HCT116 (cell line): ENCODE measurements at regions not wholly inside any gene's neighbourhood (a gene's known extent, or its start where the extent isn't known, plus 50 kb on each side); places are given as distances from the start of the nearest gene placed in this dataset.

ENCODE experiments used
- ATAC-seq: fragments of 200-7000 bp; cut with Tn5 transposase; 2 replicates; pipeline ENCODE4 v1.9.1; 2020; ENCODE audit warnings: mild to moderate bottlenecking, moderate library complexity
- BruUV-seq: library from RNA; stranded (reverse); fragments of 400-500 nt; replicated peaks from 2 replicates; lab custom pipeline; 2021; lab: Mats Ljungman, UMichigan
- CTCF ChIA-PET: fragments of 300-600 bp; sonication (Branson Sonifier 250); formaldehyde crosslinking; loops from one replicate; lab custom pipeline; 2021; ENCODE audit warnings: antibody characterized with exemption; lab: Charles Lee
- POLR2A ChIA-PET: fragments of 300-600, 350-600 bp; sonication (Branson Sonifier 250); formaldehyde crosslinking; loops from one replicate; lab custom pipeline; 2021; ENCODE audit warnings: antibody characterized with exemption; lab: Charles Lee
- RAD21 ChIA-PET, 2 experiments: fragments of 300-600 bp; sonication (Branson Sonifier 250); formaldehyde crosslinking; loops; one replicate each; lab custom pipeline; 2023; ENCODE audit warnings: low total read pairs in 2 of 2; ENCODE audit not compliant: uncharacterized antibody in 2 of 2, unreplicated experiment in 2 of 2, low non-redundant PET in 1 of 2; lab: Charles Lee
- DNase-seq: peaks from one replicate; pipeline ENCODE4 v3.0.0-alpha.2; 2010; ENCODE audit warnings: low read depth, low spot score
- H2AFZ ChIP-seq: fragments of 200-600 bp; shearing (Covaris generic), sonication (generic); 2 replicates; pipeline ENCODE4 v1.6.1; 2017; ENCODE audit warnings: low read depth, mixed run types, mixed read lengths, antibody characterized with exemption, low read length; ENCODE audit not compliant: poor library complexity, severe bottlenecking
- H3K27ac ChIP-seq: 2 replicates; pipeline ENCODE4 v1.5.1; 2012; ENCODE audit warnings: low read depth, low read length
- H3K27me3 ChIP-seq: fragments of 200-600 bp; sonication (generic); 2 replicates; pipeline ENCODE4 v1.6.1; 2016; ENCODE audit warnings: mixed run types, low read length, mixed read lengths; ENCODE audit not compliant: insufficient read depth
- H3K36me3 ChIP-seq, 2 experiments: fragments of 200-500 bp in 1 of 2; fragments of 200-600 bp in 1 of 2; sonication (Bioruptor generic) in 1 of 2; sonication (generic) in 1 of 2; 2 replicates each; pipeline versions ENCODE4 v1.5.1 to v1.6.1; 2014 to 2016; ENCODE audit warnings: low read length in 2 of 2, inconsistent platforms in 1 of 2, mixed read lengths in 1 of 2, mixed run types in 1 of 2; ENCODE audit not compliant: insufficient read depth in 2 of 2, control insufficient read depth in 1 of 2
- H3K4me1 ChIP-seq, 2 experiments: fragments of 200-600 bp in 1 of 2; sonication (generic) in 1 of 2; 2 replicates each; pipeline versions ENCODE4 v1.5.1 to v1.6.1; 2012 to 2017; ENCODE audit warnings: low read length in 2 of 2, inconsistent platforms in 1 of 2, mild to moderate bottlenecking in 1 of 2, mixed read lengths in 1 of 2, mixed run types in 1 of 2, moderate library complexity in 1 of 2; ENCODE audit not compliant: insufficient read depth in 2 of 2, control insufficient read depth in 1 of 2
- H3K4me2 ChIP-seq: fragments of 200-600 bp; sonication (generic); 2 replicates; pipeline ENCODE4 v1.6.1; 2017; ENCODE audit warnings: mixed run types, low read length, mixed read lengths
- H3K4me3 ChIP-seq, 2 experiments: fragments of 200-600 bp in 1 of 2; sonication (generic) in 1 of 2; replicated peaks in 1 of 2; 2 replicates each; pipeline ENCODE4 v1.5.1; 2011 to 2016; ENCODE audit warnings: low read length in 2 of 2, control low read depth in 1 of 2, low read depth in 1 of 2, mild to moderate bottlenecking in 1 of 2, mixed read lengths in 1 of 2, mixed run types in 1 of 2
- H3K79me2 ChIP-seq: fragments of 200-600 bp; sonication (generic); 2 replicates; pipeline ENCODE4 v1.6.1; 2017; ENCODE audit warnings: mild to moderate bottlenecking, mixed run types, low read length, moderate library complexity, mixed read lengths; ENCODE audit not compliant: insufficient read depth
- H3K9ac ChIP-seq: fragments of 200-600 bp; sonication (generic); 2 replicates; pipeline ENCODE4 v1.6.1; 2016; ENCODE audit warnings: low read length, mixed read lengths
- H3K9me2 ChIP-seq: fragments of 200-600 bp; sonication (generic), shearing (Covaris generic); 2 replicates; pipeline ENCODE4 v1.6.1; 2017; ENCODE audit warnings: mixed run types, mild to moderate bottlenecking, moderate library complexity; ENCODE audit not compliant: insufficient read depth
- H3K9me3 ChIP-seq, 2 experiments: fragments of 200-500 bp in 1 of 2; fragments of 200-600 bp in 1 of 2; sonication (Bioruptor generic) in 1 of 2; sonication (generic) in 1 of 2; 2 replicates each; pipeline ENCODE4 v1.6.1; 2014 to 2017; ENCODE audit warnings: low read length in 2 of 2, mixed read lengths in 2 of 2, inconsistent platforms in 1 of 2, low read depth in 1 of 2, mild to moderate bottlenecking in 1 of 2, mixed run types in 1 of 2, moderate library complexity in 1 of 2; ENCODE audit not compliant: control insufficient read depth in 1 of 2, insufficient read depth in 1 of 2
- H4K20me1 ChIP-seq: fragments of 200-600 bp; sonication (generic), shearing (Covaris generic); 2 replicates; pipeline ENCODE4 v1.6.1; 2017; ENCODE audit warnings: mixed run types, mild to moderate bottlenecking, moderate library complexity; ENCODE audit not compliant: insufficient read depth
- ATF3 ChIP-seq: IDR thresholded peaks from 2 replicates; pipeline ENCODE4 v1.6.1; 2012
- CEBPB ChIP-seq: IDR thresholded peaks from 2 replicates; pipeline ENCODE4 v1.6.1; 2012; ENCODE audit warnings: low read depth
- CTCF ChIP-seq, 3 experiments: fragments of 200-600 bp in 1 of 3; sonication (generic) in 1 of 3; IDR thresholded peaks in 2 of 3; conservative IDR thresholded peaks in 1 of 3; 2 replicates each; pipeline ENCODE4 v1.5.1; 2012 to 2017; ENCODE audit warnings: low read depth in 2 of 3, low read length in 2 of 3, antibody characterized with exemption in 1 of 3, borderline replicate concordance in 1 of 3, control low read depth in 1 of 3, mild to moderate bottlenecking in 1 of 3, mixed read lengths in 1 of 3, mixed run types in 1 of 3, moderate library complexity in 1 of 3; ENCODE audit not compliant: insufficient read depth in 1 of 3
- EGR1 ChIP-seq: IDR thresholded peaks from 2 replicates; pipeline ENCODE4 v1.6.1; 2012; ENCODE audit warnings: low read depth
- ELF1 ChIP-seq: IDR thresholded peaks from 2 replicates; pipeline ENCODE4 v1.6.1; 2012; ENCODE audit warnings: low read depth, borderline replicate concordance
- EZH2 ChIP-seq: fragments of 200-600 bp; sonication (generic); IDR thresholded peaks from 2 replicates; pipeline ENCODE4 v1.6.1; 2017; ENCODE audit warnings: antibody characterized with exemption, mixed run types
- EZH2phosphoT487 ChIP-seq: fragments of 200-600 bp; IDR thresholded peaks from 2 replicates; pipeline ENCODE4 v1.6.1; 2018; ENCODE audit warnings: antibody characterized with exemption, borderline replicate concordance
- FOSL1 ChIP-seq: IDR thresholded peaks from 2 replicates; pipeline ENCODE4 v1.6.1; 2012; ENCODE audit warnings: low read depth
- POLR2A ChIP-seq: IDR thresholded peaks from 2 replicates; pipeline ENCODE4 v1.7.0; 2011; ENCODE audit warnings: borderline replicate concordance; ENCODE audit not compliant: insufficient read depth, insufficient read length; ENCODE audit errors: extremely low read depth
- POLR2AphosphoS5 ChIP-seq: IDR thresholded peaks from 2 replicates; pipeline ENCODE4 v1.6.1; 2011; ENCODE audit warnings: mild to moderate bottlenecking, low read depth, low read length, moderate library complexity
- RAD21 ChIP-seq: IDR thresholded peaks from 2 replicates; pipeline ENCODE4 v1.6.1; 2012; ENCODE audit warnings: low read depth, mild to moderate bottlenecking
- REST ChIP-seq: IDR thresholded peaks from 2 replicates; pipeline ENCODE4 v1.6.1; 2012; ENCODE audit warnings: low read depth
- SIN3A ChIP-seq: IDR thresholded peaks from 2 replicates; pipeline ENCODE4 v1.6.1; 2012; ENCODE audit warnings: low read depth
- SP1 ChIP-seq: IDR thresholded peaks from 2 replicates; pipeline ENCODE4 v1.6.1; 2012; ENCODE audit warnings: low read depth
- ZFX ChIP-seq: fragments of 450-650 bp; IDR thresholded peaks from 2 replicates; pipeline ENCODE4 v1.6.1; 2017
- ZNF274 ChIP-seq: fragments of 200-500 bp; sonication (Bioruptor generic); IDR thresholded peaks from 2 replicates; pipeline ENCODE4 v1.6.1; 2014; ENCODE audit warnings: mild to moderate bottlenecking, low read depth, low read length, inconsistent platforms
- intact Hi-C: fragments of 100-400 bp; cut with micrococcal nuclease; formaldehyde crosslinking; loops from 2 replicates; pipeline ENCODE4 v1.10.0; 2022
- TF ChIP-seq, protein P1 (sequence below): IDR thresholded peaks from 2 replicates; pipeline ENCODE4 v1.6.1; 2012

DNA sequence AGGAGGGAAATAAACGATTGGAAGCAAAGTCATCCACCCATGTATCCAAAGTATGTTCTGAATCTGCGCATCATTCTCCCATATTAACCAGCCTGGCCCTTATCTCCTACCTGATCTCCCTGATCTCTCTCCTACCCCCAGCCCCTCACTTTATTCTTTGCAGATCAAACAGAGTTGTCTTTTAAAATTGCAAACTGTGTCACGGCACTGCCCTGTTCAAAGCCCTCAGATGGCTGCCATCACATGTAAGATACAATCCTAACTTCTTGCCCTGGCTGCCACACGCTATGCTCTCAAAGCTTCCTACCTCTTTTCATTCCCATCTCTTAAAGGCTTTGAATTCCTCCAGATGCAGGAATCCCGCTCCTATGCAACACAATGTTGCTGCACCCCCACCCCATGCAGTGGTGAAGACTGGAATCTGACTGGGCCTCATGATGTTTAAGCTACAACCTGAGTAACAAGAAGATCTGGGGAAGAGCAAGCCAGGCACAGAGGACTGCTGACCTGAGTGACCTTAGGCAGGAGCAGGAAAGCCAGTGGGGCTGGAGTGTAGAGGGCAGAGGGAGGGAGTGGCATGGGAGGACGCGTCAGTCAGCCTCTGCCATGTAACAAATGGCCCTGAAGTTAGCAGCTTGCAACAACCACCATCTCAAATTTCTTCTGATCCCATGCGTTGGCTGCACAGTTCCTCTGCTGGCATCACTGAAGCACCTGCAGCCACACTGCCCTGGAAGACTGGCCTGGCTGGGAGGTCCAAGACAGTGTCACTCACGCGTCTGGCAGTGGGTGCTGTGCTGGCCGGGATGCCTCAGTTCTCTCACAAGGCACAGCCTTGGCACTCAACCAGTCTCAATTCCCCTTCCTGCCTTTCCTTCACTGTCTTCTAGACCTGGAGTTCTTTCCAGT, 382.8 kb downstream of the BCL11B start:
- Histone ChIP-seq H3K27ac (no peak overlapping the region), H4K20me1 (no peaks in the 10 kb centered on the region), H2AFZ (no peak overlapping the region), H3K9me3 (no peaks in the 10 kb centered on the region), H3K4me3 (no peak overlapping the region), H3K4me2 (no peak overlapping the region), H3K36me3 (no peaks in the 10 kb centered on the region), H3K4me1 (peaks cover 0 to 6% of the 10 kb centered on the region in 2 experiments; a peak in 1 of 4 replicates), H3K27me3 (peaks cover 9% of the 10 kb centered on the region; the same call in 1 of the 2 replicates), H3K79me2 (no peaks in the 10 kb centered on the region), H3K9me2 (no peaks in the 10 kb centered on the region), H3K9ac (no peak overlapping the region)
- DNase-seq (no peak), ATAC-seq (no peak)
- ChIA-PET RAD21 (no interaction called here), POLR2A (no interaction called here), CTCF (no interaction called here)
- TF ChIP-seq REST (no peak), ZNF274 (no peak), RAD21 (no peak), ZFX (no peak), CTCF (IDR thresholded peaks at IDR 0.05 in 2 of 3, conservative IDR thresholded peaks at IDR 0.05 in 1 of 3; ENCODE audit: borderline replicate concordance in 1 of 3, insufficient read depth in 1 of 3, low read depth in 2 of 3, low read length in 2 of 3) (no peak), CEBPB (no peak), EZH2phosphoT487 (no peak), EGR1 (no peak), ATF3 (no peak), FOSL1 (no peak), POLR2AphosphoS5 (no peak), SP1 (no peak), ELF1 (no peak), EZH2 (no peak), SIN3A (no peak), POLR2A (no peak)
- TF ChIP-seq, protein P1, sequence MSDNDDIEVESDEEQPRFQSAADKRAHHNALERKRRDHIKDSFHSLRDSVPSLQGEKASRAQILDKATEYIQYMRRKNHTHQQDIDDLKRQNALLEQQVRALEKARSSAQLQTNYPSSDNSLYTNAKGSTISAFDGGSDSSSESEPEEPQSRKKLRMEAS = no peak
- BruUV-seq = no TSS peak
- intact Hi-C loops = no loop called here
